ENCODE measurements at regions not wholly inside any gene's neighbourhood (a gene's known extent, or its start where the extent isn't known, plus 50 kb on each side); places are given as distances from the start of the nearest gene placed in this dataset.

DNA sequence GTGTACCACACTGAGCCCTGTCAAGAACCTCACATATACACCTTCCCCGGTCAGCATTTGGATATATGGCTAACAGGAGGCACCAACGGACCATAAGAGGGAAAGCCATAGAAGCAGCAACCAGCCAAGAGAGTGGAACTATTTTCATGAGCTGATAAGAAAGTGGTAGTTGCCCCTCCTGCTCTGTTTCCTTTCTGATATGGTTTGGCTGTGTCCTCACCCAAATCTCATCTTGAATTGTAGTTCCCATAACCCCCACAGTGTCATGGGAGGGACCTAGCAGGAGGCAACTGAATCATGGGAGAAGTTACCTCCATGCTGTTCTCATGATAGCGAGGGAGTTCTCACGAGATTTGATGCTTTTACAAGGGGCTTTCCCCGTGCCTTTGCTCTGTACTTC, 366.1 kb upstream of the DAB1 start:
- TF ChIP-seq EZH2 (IDR thresholded peaks at IDR 0.05; ENCODE audit: insufficient read depth, poor library complexity, severe bottlenecking) (no peak), EZH2phosphoT487 (IDR thresholded peaks at IDR 0.05; ENCODE audit: insufficient read depth, low read depth) (no peak)
